IMR-90 (cell line): ENCODE measurements at regions not wholly inside any gene's neighbourhood (a gene's known extent, or its start where the extent isn't known, plus 50 kb on each side); places are given as distances from the start of the nearest gene placed in this dataset.

Source experiments
- ATAC-seq: fragments of 200-7000 bp; cut with Tn5 transposase; 2 replicates; pipeline ENCODE4 v1.9.1; 2020; ENCODE audit warnings: low read depth, mild to moderate bottlenecking, moderate library complexity
- BruUV-seq: library from RNA; stranded (reverse); fragments of 400-500 nt; replicated peaks from 2 replicates; lab custom pipeline; 2021; lab: Mats Ljungman, UMichigan
- CTCF ChIA-PET: fragments of 300-600 bp; formaldehyde crosslinking; extraction: SDS; loops from one replicate; lab custom pipeline; 2021; ENCODE audit warnings: antibody characterized with exemption; lab: Yijun Ruan, JAX
- POLR2A ChIA-PET: fragments of 300-600 bp; sonication (Branson Sonifier 250); formaldehyde crosslinking; loops from one replicate; lab custom pipeline; 2022; ENCODE audit warnings: antibody characterized with exemption; ENCODE audit not compliant: unreplicated experiment; lab: Charles Lee
- DNase-seq: peaks from one replicate; pipeline ENCODE4 v3.0.0; 2013
- H2AFZ ChIP-seq: replicated peaks from 2 replicates; pipeline ENCODE3; 2013; ENCODE audit warnings: low read length, mild to moderate bottlenecking; ENCODE audit not compliant: poor library complexity
- H2AK5ac ChIP-seq: 2 replicates; pipeline ENCODE4 v1.6.1; 2013; ENCODE audit warnings: low read depth, low read length, inconsistent platforms
- H2AK9ac ChIP-seq: replicated peaks from 2 replicates; pipeline ENCODE3; 2013; ENCODE audit warnings: mild to moderate bottlenecking, low read depth, low read length, moderate library complexity; ENCODE audit not compliant: poor library complexity
- H2BK120ac ChIP-seq: 2 replicates; pipeline ENCODE4 v1.6.1; 2013; ENCODE audit warnings: low read depth, low read length, inconsistent platforms
- H2BK15ac ChIP-seq: 3 replicates; pipeline ENCODE4 v1.6.1; 2013; ENCODE audit warnings: low read depth, low read length, inconsistent platforms
- H2BK20ac ChIP-seq: 2 replicates; pipeline ENCODE4 v1.6.1; 2013; ENCODE audit warnings: low read depth, mild to moderate bottlenecking, inconsistent platforms, low read length, moderate library complexity
- H2BK5ac ChIP-seq: 2 replicates; pipeline ENCODE4 v1.6.1; 2013; ENCODE audit warnings: mild to moderate bottlenecking, low read depth, low read length, inconsistent platforms; ENCODE audit not compliant: poor library complexity, severe bottlenecking
- H3K14ac ChIP-seq: replicated peaks from 2 replicates; pipeline ENCODE4 v1.6.1; 2013; ENCODE audit warnings: low read depth, low read length, inconsistent platforms
- H3K18ac ChIP-seq: 2 replicates; pipeline ENCODE4 v1.6.1; 2013; ENCODE audit warnings: low read depth, low read length, control low read depth
- H3K23ac ChIP-seq: 2 replicates; pipeline ENCODE4 v1.6.1; 2013; ENCODE audit warnings: low read depth, low read length, inconsistent platforms
- H3K27ac ChIP-seq: 2 replicates; pipeline ENCODE4 v1.5.1; 2013; ENCODE audit warnings: mild to moderate bottlenecking, control low read depth, low read length; ENCODE audit not compliant: insufficient read depth
- H3K27me3 ChIP-seq: 2 replicates; pipeline ENCODE4 v1.6.1; 2013; ENCODE audit warnings: low read length; ENCODE audit not compliant: control insufficient read depth, insufficient read depth
- H3K36me3 ChIP-seq: 2 replicates; pipeline ENCODE4 v1.6.1; 2013; ENCODE audit warnings: low read length, mixed read lengths; ENCODE audit not compliant: control insufficient read depth, insufficient read depth
- H3K4ac ChIP-seq: 2 replicates; pipeline ENCODE4 v1.6.1; 2013; ENCODE audit warnings: low read depth, low read length, inconsistent platforms
- H3K4me1 ChIP-seq: 2 replicates; pipeline ENCODE4 v1.6.1; 2013; ENCODE audit warnings: low read length, mixed read lengths; ENCODE audit not compliant: control insufficient read depth, insufficient read depth
- H3K4me2 ChIP-seq: 2 replicates; pipeline ENCODE4 v1.6.1; 2013; ENCODE audit warnings: low read depth, mild to moderate bottlenecking, control low read depth, low read length, moderate library complexity
- H3K4me3 ChIP-seq: 2 replicates; pipeline ENCODE4 v1.5.1; 2013; ENCODE audit warnings: low read depth, mild to moderate bottlenecking, control low read depth, low read length, moderate library complexity; ENCODE audit not compliant: insufficient read depth
- H3K56ac ChIP-seq: 2 replicates; pipeline ENCODE4 v1.6.1; 2013; ENCODE audit warnings: low read length, inconsistent platforms; ENCODE audit not compliant: insufficient read depth; ENCODE audit errors: extremely low read depth
- H3K79me1 ChIP-seq, 2 experiments: 2 replicates each; pipeline ENCODE4 v1.6.1; 2013; ENCODE audit warnings: low read length in 2 of 2, inconsistent platforms in 1 of 2, low read depth in 1 of 2
- H3K9ac ChIP-seq: 2 replicates; pipeline ENCODE4 v1.6.1; 2013; ENCODE audit warnings: low read depth, low read length, control low read depth
- H3K9me1 ChIP-seq: 2 replicates; pipeline ENCODE4 v1.6.1; 2013; ENCODE audit warnings: low read length, inconsistent platforms; ENCODE audit not compliant: insufficient read depth
- H3K9me3 ChIP-seq: 2 replicates; pipeline ENCODE4 v1.6.1; 2013; ENCODE audit warnings: low read length; ENCODE audit not compliant: control insufficient read depth, insufficient read depth
- H4K20me1 ChIP-seq: 2 replicates; pipeline ENCODE4 v1.6.1; 2013; ENCODE audit warnings: low read length, inconsistent platforms; ENCODE audit not compliant: insufficient read depth
- H4K5ac ChIP-seq: 2 replicates; pipeline ENCODE4 v1.6.1; 2013; ENCODE audit warnings: mild to moderate bottlenecking, low read depth, low read length, control low read depth
- H4K8ac ChIP-seq, 2 experiments: 2 replicates each; pipeline ENCODE4 v1.6.1; 2013; ENCODE audit warnings: low read depth in 2 of 2, low read length in 2 of 2, control low read depth in 1 of 2, inconsistent platforms in 1 of 2
- H4K91ac ChIP-seq: 2 replicates; pipeline ENCODE4 v1.6.1; 2013; ENCODE audit warnings: low read depth, low read length, inconsistent platforms; ENCODE audit not compliant: insufficient read depth
- BHLHE40 ChIP-seq: fragments of 150-350 bp; IDR thresholded peaks from 2 replicates; pipeline ENCODE4 v1.6.1; 2016; ENCODE audit warnings: mild to moderate bottlenecking, low read depth, low read length
- CHD1 ChIP-seq: IDR thresholded peaks from 2 replicates; pipeline ENCODE4 v1.6.1; 2012; ENCODE audit warnings: low read depth, low read length, improper control_type of control experiment
- MXI1 ChIP-seq: IDR thresholded peaks from 2 replicates; pipeline ENCODE4 v1.6.1; 2012; ENCODE audit warnings: low read depth, mild to moderate bottlenecking, low read length, moderate library complexity, borderline replicate concordance
- POLR2A ChIP-seq: IDR thresholded peaks from 2 replicates; pipeline ENCODE4 v1.6.1; 2012; ENCODE audit warnings: mild to moderate bottlenecking, low read depth, low read length
- RCOR1 ChIP-seq: IDR thresholded peaks from 2 replicates; pipeline ENCODE4 v1.6.1; 2012; ENCODE audit warnings: mild to moderate bottlenecking, low read length, improper control_type of control experiment; ENCODE audit not compliant: insufficient replicate concordance
- WGBS, 2 experiments: methylation state at CpG; one replicate each; pipeline versions ENCODE4 v1.1.5 to v1.1.7; 2013; ENCODE audit warnings: missing lambda C conversion rate in 2 of 2; ENCODE audit not compliant: insufficient read length in 1 of 2; ENCODE audit errors: extremely low coverage in 2 of 2; 5-methylcytosine and 5-hydroxymethylcytosine counted together
- dilution Hi-C: fragments of 300-500 bp; cut with HindIII; formaldehyde crosslinking; loops from one replicate; pipeline ENCODE4 v1.14.3; 2018; ENCODE audit warnings: low sequenced_read_pairs; ENCODE audit not compliant: unreplicated experiment
- in situ Hi-C: fragments of 300-500 bp; cut with MboI; formaldehyde crosslinking; loops from 3 replicates; pipeline ENCODE4 v1.14.3; 2019; ENCODE audit warnings: low sequenced_read_pairs, inconsistent platforms, mixed read lengths
- intact Hi-C: fragments of 100-400 bp; cut with micrococcal nuclease; formaldehyde crosslinking; loops from 2 replicates; pipeline ENCODE4 v1.10.0; 2022

GRCh38 chr5:62017092-62017491 lies 288.9 kb upstream of the KIF2A start:
- no peaks in the 10 kb centered on the region for H4K20me1 ChIP-seq
- no CpG with 5 or more reads among the region's 1 CpG for WGBS, 2 experiments
- DNase-seq (no peak), ATAC-seq (no peak)
- CTCF ChIA-PET: no interaction called here
- dilution Hi-C loops: no loop called here
- in situ Hi-C loops: no loop called here
- no peak overlapping the region for H3K9ac ChIP-seq
- no peaks in the 10 kb centered on the region for H3K27me3 ChIP-seq
- H2AK9ac ChIP-seq: no peak overlapping the region
- H2AK5ac ChIP-seq: no peak overlapping the region
- H3K14ac ChIP-seq: no peak overlapping the region
- no peak overlapping the region for H3K27ac ChIP-seq
- H3K36me3 ChIP-seq: no peaks in the 10 kb centered on the region
- BruUV-seq: no TSS peak
- no peaks in the 10 kb centered on the region for H3K4me1 ChIP-seq
- TF ChIP-seq MXI1: no peak
- TF ChIP-seq RCOR1: no peak
- TF ChIP-seq POLR2A: no peak
- no peak for TF ChIP-seq CHD1
- TF ChIP-seq BHLHE40: no peak
- no peak overlapping the region for H2BK20ac ChIP-seq
- no peak overlapping the region for H3K23ac ChIP-seq
- no peaks in the 10 kb centered on the region for H3K9me1 ChIP-seq
- no peak overlapping the region for H4K5ac ChIP-seq
- H3K79me1 ChIP-seq: no peaks in the 10 kb centered on the region
- H2AFZ ChIP-seq: no peak overlapping the region
- no peak overlapping the region for H2BK15ac ChIP-seq
- no peak overlapping the region for H3K4me2 ChIP-seq
- POLR2A ChIA-PET: no interaction called here
- H3K9me3 ChIP-seq: no peaks in the 10 kb centered on the region
- H2BK120ac ChIP-seq: no peak overlapping the region
- no peak overlapping the region for H4K91ac ChIP-seq
- H3K56ac ChIP-seq: no peak overlapping the region
- intact Hi-C loops: no loop called here
- no peak overlapping the region for H3K4ac ChIP-seq
- H2BK5ac ChIP-seq: no peak overlapping the region
- H4K8ac ChIP-seq: no peak overlapping the region
- H3K4me3 ChIP-seq: no peak overlapping the region
- no peak overlapping the region for H3K18ac ChIP-seq
